ENCODE measurements at regions not wholly inside any gene's neighbourhood (a gene's known extent, or its start where the extent isn't known, plus 50 kb on each side); places are given as distances from the start of the nearest gene placed in this dataset.

GRCh38 chr9:88772575-88772974 is 218.7 kb upstream of the S1PR3 start:
- no peaks in the 10 kb centered on the region for H3K36me3 ChIP-seq (ENCODE audit: control insufficient read depth in 3 of 3, insufficient read depth in 3 of 3, low read length in 3 of 3)
- no peak overlapping the region for H3K27ac ChIP-seq (ENCODE audit: low read depth, low read length)
- H3K4me1 ChIP-seq (ENCODE audit: control insufficient read depth in 3 of 3, insufficient read depth in 3 of 3, low read length in 3 of 3), result peaks cover 0 to 6% (median 4%) of the 10 kb centered on the region in 3 donors
- H3K27me3 ChIP-seq (ENCODE audit: control insufficient read depth in 3 of 3, insufficient read depth in 3 of 3, low read length in 3 of 3), result no peaks in the 10 kb centered on the region
- no peak overlapping the region for H3K9ac ChIP-seq (ENCODE audit: low read depth in 1 of 3, low read length in 3 of 3)
- H3K4me3 ChIP-seq (ENCODE audit: low read length in 3 of 3), result no peak overlapping the region
- H3K9me3 ChIP-seq (ENCODE audit: control insufficient read depth in 3 of 3, low read length in 3 of 3), result no peaks in the 10 kb centered on the region

DNA sequence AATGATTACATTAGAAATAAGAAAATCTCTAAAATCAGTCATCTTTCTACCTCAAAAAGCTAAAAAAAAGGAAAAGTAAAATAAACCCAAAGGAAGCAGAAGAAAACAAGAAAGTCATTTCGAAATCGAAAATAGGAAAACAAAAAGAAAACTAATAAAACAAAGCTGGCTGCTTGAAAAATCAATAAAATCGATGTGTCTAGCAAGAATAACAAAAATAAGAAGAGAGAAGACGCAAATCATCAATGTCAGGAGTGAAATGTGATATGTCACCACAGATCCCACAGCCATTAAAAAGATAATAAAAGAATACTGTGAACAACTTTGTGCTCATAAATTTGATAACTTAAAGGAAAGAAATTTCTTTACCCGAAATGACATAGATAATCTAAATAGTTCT is 218.1 kb upstream of the S1PR3 start:
- Histone ChIP-seq H3K27me3 (ENCODE audit: control insufficient read depth in 3 of 3, insufficient read depth in 3 of 3, low read length in 3 of 3) (no peaks in the 10 kb centered on the region), H3K4me1 (ENCODE audit: control insufficient read depth in 3 of 3, insufficient read depth in 3 of 3, low read length in 3 of 3) (peaks cover 4 to 7% (median 6%) of the 10 kb centered on the region in 3 donors), H3K9me3 (ENCODE audit: control insufficient read depth in 3 of 3, low read length in 3 of 3) (no peaks in the 10 kb centered on the region), H3K4me3 (ENCODE audit: low read length in 3 of 3) (no peak overlapping the region), H3K36me3 (ENCODE audit: control insufficient read depth in 3 of 3, insufficient read depth in 3 of 3, low read length in 3 of 3) (no peaks in the 10 kb centered on the region), H3K9ac (ENCODE audit: low read depth in 1 of 3, low read length in 3 of 3) (no peak overlapping the region), H3K27ac (ENCODE audit: low read depth, low read length) (no peak overlapping the region)

DNA sequence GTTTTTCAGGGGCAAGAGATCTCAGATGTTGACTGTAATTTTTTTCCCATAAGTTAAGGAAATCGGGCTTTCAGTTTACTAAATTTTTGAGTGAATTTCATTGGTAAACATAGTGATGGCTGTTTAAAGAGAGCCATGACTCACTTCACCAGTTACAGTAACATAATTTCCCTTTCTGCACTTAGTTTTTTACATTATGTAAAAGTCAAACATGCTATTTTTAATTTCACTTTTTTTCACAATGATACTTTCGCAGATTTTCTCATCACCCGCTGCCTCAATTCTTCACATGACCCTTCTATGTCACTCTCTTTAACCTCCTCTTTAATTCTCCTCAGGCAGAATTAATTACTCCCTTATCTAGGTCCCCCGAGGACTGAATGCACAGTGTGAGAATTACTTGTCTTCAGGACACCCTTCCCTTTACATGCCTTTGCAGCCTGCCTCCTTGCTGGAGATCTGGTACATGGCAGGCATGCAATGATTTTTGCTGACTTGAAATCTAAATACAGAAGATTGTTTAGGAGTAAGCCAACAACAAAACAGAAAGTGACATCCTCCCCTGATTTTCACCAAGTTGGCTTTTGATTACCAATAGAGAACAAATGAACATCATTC is 217.5 kb upstream of the S1PR3 start:
- Histone ChIP-seq H3K4me3 (ENCODE audit: low read length in 3 of 3) (no peak overlapping the region), H3K27me3 (ENCODE audit: control insufficient read depth in 3 of 3, insufficient read depth in 3 of 3, low read length in 3 of 3) (no peaks in the 10 kb centered on the region), H3K9me3 (ENCODE audit: control insufficient read depth in 3 of 3, low read length in 3 of 3) (no peaks in the 10 kb centered on the region), H3K36me3 (ENCODE audit: control insufficient read depth in 3 of 3, insufficient read depth in 3 of 3, low read length in 3 of 3) (no peaks in the 10 kb centered on the region), H3K9ac (ENCODE audit: low read depth in 1 of 3, low read length in 3 of 3) (no peak overlapping the region), H3K4me1 (ENCODE audit: control insufficient read depth in 3 of 3, insufficient read depth in 3 of 3, low read length in 3 of 3) (peaks cover 6 to 11% (median 7%) of the 10 kb centered on the region in 3 donors), H3K27ac (ENCODE audit: low read depth, low read length) (no peak overlapping the region)

DNA sequence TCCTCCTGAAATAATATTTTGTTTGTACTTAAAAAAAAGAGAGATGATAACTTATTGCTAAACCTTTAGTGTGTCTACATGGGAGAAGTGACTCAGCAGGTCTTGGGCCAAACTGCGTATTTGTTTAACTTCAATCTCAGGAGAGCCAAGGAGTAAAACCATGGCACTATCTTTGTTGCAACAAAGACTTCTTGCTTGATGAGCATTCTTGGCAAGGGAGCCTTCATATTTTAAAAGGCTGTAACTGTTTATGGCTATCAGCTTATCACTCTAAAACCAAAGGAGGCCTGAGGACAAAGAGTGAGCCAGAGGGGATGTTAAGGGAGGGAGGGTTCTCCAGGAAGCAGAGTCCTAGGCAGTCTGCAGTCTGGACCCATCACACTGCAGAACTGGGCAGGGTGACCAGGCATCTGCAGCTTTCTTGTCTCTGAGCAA is 216.2 kb upstream of the S1PR3 start:
- no peaks in the 10 kb centered on the region for H3K27me3 ChIP-seq (ENCODE audit: control insufficient read depth in 3 of 3, insufficient read depth in 3 of 3, low read length in 3 of 3)
- H3K36me3 ChIP-seq (ENCODE audit: control insufficient read depth in 3 of 3, insufficient read depth in 3 of 3, low read length in 3 of 3), result no peaks in the 10 kb centered on the region
- no peak overlapping the region for H3K27ac ChIP-seq (ENCODE audit: low read depth, low read length)
- peaks cover 6 to 11% (median 7%) of the 10 kb centered on the region in 3 donors for H3K4me1 ChIP-seq (ENCODE audit: control insufficient read depth in 3 of 3, insufficient read depth in 3 of 3, low read length in 3 of 3)
- H3K4me3 ChIP-seq (ENCODE audit: low read length in 3 of 3), result no peak overlapping the region
- no peaks in the 10 kb centered on the region for H3K9me3 ChIP-seq (ENCODE audit: control insufficient read depth in 3 of 3, low read length in 3 of 3)
- no peak overlapping the region for H3K9ac ChIP-seq (ENCODE audit: low read depth in 1 of 3, low read length in 3 of 3)

DNA sequence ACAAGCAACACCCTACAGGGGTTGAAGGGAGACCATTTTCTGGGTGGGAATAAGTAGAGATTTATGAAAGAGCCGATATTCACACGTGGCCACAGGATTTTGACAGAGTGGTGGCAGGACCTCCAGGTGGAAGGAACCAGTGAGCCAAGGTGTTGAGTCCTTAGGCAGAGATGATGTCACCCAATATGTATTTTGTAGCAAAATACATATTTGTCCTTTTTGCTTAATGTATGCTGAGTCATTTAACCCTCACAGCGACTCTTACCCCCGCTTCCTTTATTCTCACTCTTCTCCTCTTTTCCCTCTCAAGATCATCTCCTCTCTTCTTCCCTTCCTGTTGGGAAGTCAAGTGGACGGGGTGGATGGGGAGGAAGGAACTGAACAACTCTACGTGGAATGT is 215.7 kb upstream of the S1PR3 start:
- H3K9ac ChIP-seq (ENCODE audit: low read depth in 1 of 3, low read length in 3 of 3), result no peak overlapping the region
- no peaks in the 10 kb centered on the region for H3K27me3 ChIP-seq (ENCODE audit: control insufficient read depth in 3 of 3, insufficient read depth in 3 of 3, low read length in 3 of 3)
- H3K36me3 ChIP-seq (ENCODE audit: control insufficient read depth in 3 of 3, insufficient read depth in 3 of 3, low read length in 3 of 3), result no peaks in the 10 kb centered on the region
- no peak overlapping the region for H3K27ac ChIP-seq (ENCODE audit: low read depth, low read length)
- H3K9me3 ChIP-seq (ENCODE audit: control insufficient read depth in 3 of 3, low read length in 3 of 3), result no peaks in the 10 kb centered on the region
- no peak overlapping the region for H3K4me3 ChIP-seq (ENCODE audit: low read length in 3 of 3)
- peaks cover 6 to 11% (median 7%) of the 10 kb centered on the region in 3 donors for H3K4me1 ChIP-seq (ENCODE audit: control insufficient read depth in 3 of 3, insufficient read depth in 3 of 3, low read length in 3 of 3)

- Histone ChIP-seq H3K27ac (ENCODE audit: low read depth, low read length) (no peak overlapping the region), H3K27me3 (ENCODE audit: control insufficient read depth in 3 of 3, insufficient read depth in 3 of 3, low read length in 3 of 3) (no peaks in the 10 kb centered on the region), H3K9ac (ENCODE audit: low read depth in 1 of 3, low read length in 3 of 3) (no peak overlapping the region), H3K4me1 (ENCODE audit: control insufficient read depth in 3 of 3, insufficient read depth in 3 of 3, low read length in 3 of 3) (peaks cover 6 to 11% (median 7%) of the 10 kb centered on the region in 3 donors), H3K36me3 (ENCODE audit: control insufficient read depth in 3 of 3, insufficient read depth in 3 of 3, low read length in 3 of 3) (no peaks in the 10 kb centered on the region), H3K4me3 (ENCODE audit: low read length in 3 of 3) (no peak overlapping the region), H3K9me3 (ENCODE audit: control insufficient read depth in 3 of 3, low read length in 3 of 3) (no peaks in the 10 kb centered on the region)
Measured at GRCh38 chr9:88775966-88776365, 215.3 kb upstream of the S1PR3 start.

DNA sequence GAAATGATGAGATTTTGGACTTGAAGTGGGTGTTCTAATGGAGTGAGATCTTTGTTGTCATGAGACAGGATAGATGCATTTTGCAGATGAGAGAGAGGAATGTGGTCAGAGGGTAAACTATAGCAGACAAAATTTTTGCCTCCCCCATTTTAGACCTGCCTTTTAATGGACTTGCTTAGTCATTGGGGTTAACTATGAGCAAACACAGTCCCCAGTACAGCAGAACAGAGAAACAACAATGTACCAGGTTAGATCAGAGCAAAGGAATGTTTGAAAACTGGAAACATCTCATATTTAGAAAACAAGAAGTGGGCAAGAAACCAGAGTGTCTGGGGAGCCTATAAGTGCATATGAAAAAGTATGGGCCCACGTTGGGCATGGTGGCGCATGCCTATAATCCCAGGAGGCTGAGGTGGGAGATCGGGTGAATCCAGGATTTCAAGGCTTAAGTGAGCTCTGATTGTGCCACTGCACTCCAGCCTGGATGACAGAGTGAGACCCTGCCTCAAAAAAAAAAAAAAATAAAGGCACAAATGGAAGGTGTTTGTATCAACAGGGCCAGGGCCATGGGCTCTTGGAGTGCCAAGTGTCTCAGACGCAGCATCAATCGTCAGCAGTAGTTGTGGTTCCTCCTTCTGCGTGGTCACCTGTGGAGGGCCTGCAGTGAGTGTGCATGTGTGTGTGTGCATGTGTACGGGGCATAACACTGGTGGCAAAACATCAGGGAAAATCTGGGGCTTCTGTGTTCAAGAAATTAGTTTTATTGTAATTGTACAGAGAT is 214.4 kb upstream of the S1PR3 start:
- Histone ChIP-seq H3K27me3 (ENCODE audit: control insufficient read depth in 3 of 3, insufficient read depth in 3 of 3, low read length in 3 of 3) (no peaks in the 10 kb centered on the region), H3K36me3 (ENCODE audit: control insufficient read depth in 3 of 3, insufficient read depth in 3 of 3, low read length in 3 of 3) (no peaks in the 10 kb centered on the region), H3K27ac (ENCODE audit: low read depth, low read length) (no peak overlapping the region), H3K4me1 (ENCODE audit: control insufficient read depth in 3 of 3, insufficient read depth in 3 of 3, low read length in 3 of 3) (peaks cover 6 to 11% (median 7%) of the 10 kb centered on the region in 3 donors), H3K9ac (ENCODE audit: low read depth in 1 of 3, low read length in 3 of 3) (no peak overlapping the region), H3K4me3 (ENCODE audit: low read length in 3 of 3) (no peak overlapping the region), H3K9me3 (ENCODE audit: control insufficient read depth in 3 of 3, low read length in 3 of 3) (no peaks in the 10 kb centered on the region)

DNA sequence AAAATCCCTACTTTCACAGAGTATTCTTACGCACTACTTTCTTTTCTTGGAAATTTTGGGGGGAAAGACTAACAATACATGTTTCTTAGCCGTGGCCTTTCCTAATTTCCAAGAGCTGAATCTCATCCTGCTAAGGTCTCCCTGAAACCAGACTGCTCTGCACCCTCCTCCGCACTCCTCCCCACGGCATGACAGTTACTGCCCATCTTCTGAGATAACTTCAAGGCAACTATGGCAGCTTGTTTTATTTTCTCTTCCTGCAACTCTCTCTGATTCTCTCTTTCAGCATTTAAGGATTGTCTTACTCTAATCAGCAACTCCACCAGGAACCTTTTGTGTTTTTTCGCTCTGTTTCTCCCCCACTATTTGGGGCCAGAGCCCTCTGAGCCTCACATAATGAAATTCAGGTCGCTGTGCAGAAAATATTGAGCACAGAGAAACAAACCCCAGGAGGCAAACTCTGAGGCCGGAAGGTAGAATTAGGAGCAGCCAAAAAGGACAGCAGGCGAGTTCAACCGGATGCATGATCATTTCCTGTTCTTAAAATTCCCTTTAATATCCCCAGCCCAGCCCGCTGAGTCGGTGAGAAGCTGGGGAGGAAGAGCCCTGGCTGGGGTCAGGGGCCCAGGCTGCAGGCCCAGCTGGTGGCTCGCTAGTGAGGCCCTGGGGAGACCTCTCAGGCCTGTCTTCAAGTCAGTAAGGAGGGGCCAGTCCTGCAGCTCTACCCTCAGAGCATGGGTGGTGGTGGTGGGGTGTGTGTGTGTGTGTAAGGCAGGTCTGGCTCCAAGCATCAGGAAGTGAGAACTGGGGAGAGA is 213.6 kb upstream of the S1PR3 start:
- Histone ChIP-seq H3K27ac (ENCODE audit: low read depth, low read length) (no peak overlapping the region), H3K9ac (ENCODE audit: low read depth in 1 of 3, low read length in 3 of 3) (no peak overlapping the region), H3K9me3 (ENCODE audit: control insufficient read depth in 3 of 3, low read length in 3 of 3) (no peaks in the 10 kb centered on the region), H3K27me3 (ENCODE audit: control insufficient read depth in 3 of 3, insufficient read depth in 3 of 3, low read length in 3 of 3) (no peaks in the 10 kb centered on the region), H3K4me1 (ENCODE audit: control insufficient read depth in 3 of 3, insufficient read depth in 3 of 3, low read length in 3 of 3) (peaks cover 6 to 11% (median 7%) of the 10 kb centered on the region in 3 donors), H3K4me3 (ENCODE audit: low read length in 3 of 3) (no peak overlapping the region), H3K36me3 (ENCODE audit: control insufficient read depth in 3 of 3, insufficient read depth in 3 of 3, low read length in 3 of 3) (no peaks in the 10 kb centered on the region)

DNA sequence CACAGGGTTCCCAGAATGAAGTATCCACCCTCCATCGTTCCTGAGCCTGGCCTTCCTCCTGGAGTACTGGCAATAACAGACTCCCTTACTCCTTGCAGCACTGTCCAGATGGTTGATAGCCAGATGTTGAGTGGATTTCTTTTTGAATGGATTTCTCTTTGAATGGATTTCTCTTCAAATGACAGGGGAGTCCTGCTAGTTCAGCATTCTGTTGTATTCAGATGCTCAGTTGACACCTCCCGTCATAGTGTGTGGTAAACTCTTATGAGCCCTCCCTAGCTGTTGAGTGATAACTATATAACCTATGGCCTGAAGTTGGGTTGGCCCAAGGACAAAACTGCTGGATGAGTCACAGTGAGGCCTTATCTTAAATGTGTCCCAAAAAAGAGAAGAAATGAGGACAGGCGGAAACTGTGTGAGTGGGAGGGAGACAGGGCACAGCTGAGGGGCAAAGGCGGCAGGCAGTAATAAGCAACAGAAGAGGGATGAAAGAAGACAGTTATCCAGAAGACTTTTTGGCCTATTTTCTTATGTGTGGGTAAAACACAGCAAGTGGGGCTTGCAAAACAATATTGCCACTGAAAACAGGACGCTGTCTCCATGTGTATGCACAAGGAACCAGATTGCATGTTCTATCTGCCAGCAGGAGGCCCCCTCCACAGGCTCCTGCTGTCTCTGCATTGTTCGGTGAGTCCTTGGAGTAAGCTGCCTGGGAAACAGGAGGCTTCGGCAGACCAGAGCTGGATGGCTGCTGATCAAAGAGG is 209.5 kb upstream of the S1PR3 start:
- Histone ChIP-seq H3K9ac (ENCODE audit: low read depth in 1 of 3, low read length in 3 of 3) (no peak overlapping the region), H3K27me3 (ENCODE audit: control insufficient read depth in 3 of 3, insufficient read depth in 3 of 3, low read length in 3 of 3) (no peaks in the 10 kb centered on the region), H3K9me3 (ENCODE audit: control insufficient read depth in 3 of 3, low read length in 3 of 3) (no peaks in the 10 kb centered on the region), H3K4me1 (ENCODE audit: control insufficient read depth in 3 of 3, insufficient read depth in 3 of 3, low read length in 3 of 3) (peaks cover 4 to 11% (median 7%) of the 10 kb centered on the region in 3 donors), H3K27ac (ENCODE audit: low read depth, low read length) (no peak overlapping the region), H3K36me3 (ENCODE audit: control insufficient read depth in 3 of 3, insufficient read depth in 3 of 3, low read length in 3 of 3) (no peaks in the 10 kb centered on the region), H3K4me3 (ENCODE audit: low read length in 3 of 3) (no peak overlapping the region)

Measured in skeletal muscle tissue (tissue), 3 donors.